K562 (cell line): ENCODE measurements at regions not wholly inside any gene's neighbourhood (a gene's known extent, or its start where the extent isn't known, plus 50 kb on each side); places are given as distances from the start of the nearest gene placed in this dataset.

ENCODE experiments used
- ASH1L ChIP-seq: fragments of 450-650 bp; IDR thresholded peaks from 2 replicates; pipeline ENCODE4 v1.6.1; 2018; ENCODE audit warnings: borderline replicate concordance, mild to moderate bottlenecking, low read depth; ENCODE audit not compliant: partially characterized antibody
- FOXM1 ChIP-seq, 2 experiments: fragments of 450-650 bp in 1 of 2; sonication (generic) in 1 of 2; formaldehyde crosslinking in 1 of 2; IDR thresholded peaks; 2 replicates each; pipeline versions ENCODE4 v1.6.1 to v1.9.0; 2017 to 2022; ENCODE audit warnings: low read depth in 2 of 2, mild to moderate bottlenecking in 2 of 2, missing genetic modification reagents in 1 of 2, moderate library complexity in 1 of 2
- HMGN3 ChIP-seq: IDR thresholded peaks from 2 replicates; pipeline ENCODE4 v1.6.1; 2011; ENCODE audit warnings: borderline replicate concordance, low read depth, mild to moderate bottlenecking, mixed read lengths, low read length; ENCODE audit not compliant: insufficient read length; ENCODE audit errors: extremely low read depth
- MAX ChIP-seq: sonication (generic); formaldehyde crosslinking; IDR thresholded peaks from 2 replicates; pipeline ENCODE4 v1.9.0; 2022; ENCODE audit warnings: mild to moderate bottlenecking, missing genetic modification reagents
- POLR2G ChIP-seq: fragments of 200-400 bp; formaldehyde crosslinking; IDR thresholded peaks from 2 replicates; pipeline ENCODE4 v1.6.1; 2017; ENCODE audit warnings: low read depth, mild to moderate bottlenecking, antibody characterized with exemption, low read length, moderate library complexity
- SAFB ChIP-seq: fragments of 200-400 bp; formaldehyde crosslinking; IDR thresholded peaks from 2 replicates; pipeline ENCODE4 v1.6.1; 2017; ENCODE audit warnings: low read depth, low read length, borderline replicate concordance
- SPI1 ChIP-seq: IDR thresholded peaks from 2 replicates; pipeline ENCODE4 v1.6.1; 2011; ENCODE audit warnings: low read depth, low read length, control low read depth, borderline replicate concordance
- UBTF ChIP-seq, 2 experiments: IDR thresholded peaks; 2 replicates each; pipeline ENCODE4 v1.6.1; 2012; ENCODE audit warnings: improper control_type of control experiment in 2 of 2, low read depth in 2 of 2, low read length in 2 of 2, borderline replicate concordance in 1 of 2
- ZNF592 ChIP-seq: fragments of 450-650 bp; IDR thresholded peaks from 2 replicates; pipeline ENCODE4 v1.6.1; 2017; ENCODE audit warnings: antibody characterized with exemption, mild to moderate bottlenecking
- ZNF785 ChIP-seq: fragments of 250-450 bp; sonication (Bioruptor Pico); IDR thresholded peaks from 2 replicates; pipeline ENCODE4 v1.4.0; 2020; ENCODE audit warnings: mild to moderate bottlenecking
- TF ChIP-seq, protein P1 (sequence below): fragments of 450-650 bp; IDR thresholded peaks from 2 replicates; pipeline ENCODE4 v1.6.1; 2016; ENCODE audit warnings: antibody characterized with exemption

- TF ChIP-seq, protein P1, sequence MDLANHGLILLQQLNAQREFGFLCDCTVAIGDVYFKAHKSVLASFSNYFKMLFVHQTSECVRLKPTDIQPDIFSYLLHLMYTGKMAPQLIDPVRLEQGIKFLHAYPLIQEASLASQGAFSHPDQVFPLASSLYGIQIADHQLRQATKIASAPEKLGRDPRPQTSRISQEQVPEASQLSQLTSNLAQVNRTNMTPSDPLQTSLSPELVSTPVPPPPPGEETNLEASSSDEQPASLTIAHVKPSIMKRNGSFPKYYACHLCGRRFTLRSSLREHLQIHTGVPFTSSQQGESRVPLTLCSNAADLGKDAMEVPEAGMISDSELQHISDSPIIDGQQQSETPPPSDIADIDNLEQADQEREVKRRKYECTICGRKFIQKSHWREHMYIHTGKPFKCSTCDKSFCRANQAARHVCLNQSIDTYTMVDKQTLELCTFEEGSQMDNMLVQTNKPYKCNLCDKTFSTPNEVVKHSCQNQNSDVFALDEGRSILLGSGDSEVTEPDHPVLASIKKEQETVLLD: 0 out of 2 replicates have a peak, but pooled peaks have one; percentile 49
- TF ChIP-seq SAFB (peak; percentile 40; the same call in 1 of the 2 replicates), ASH1L (no peak), FOXM1 (IDR thresholded peaks at IDR 0.05; ENCODE audit: low read depth) (no peak), FOXM1 (CRISPR knock-in tag; IDR thresholded peaks at IDR 0.05; ENCODE audit: low read depth) (0 out of 2 replicates have a peak, but pooled peaks have one; percentile 26), SPI1 (no peak), ZNF785 (no peak), UBTF (IDR thresholded peaks at IDR 0.05; ENCODE audit: borderline replicate concordance in 1 of 2, low read depth in 2 of 2, low read length in 2 of 2) (0 out of 4 replicates have a peak, but pooled peaks of 1 of the 2 experiments have one; percentile 34), HMGN3 (peak; percentile 42), ZNF592 (0 out of 2 replicates have a peak, but pooled peaks have one; percentile 27), MAX (no peak), POLR2G (0 out of 2 replicates have a peak, but pooled peaks have one; percentile 22)
Observed at GRCh38 chr9:129414377-129414992, 206.4 kb downstream of the C9orf50 start (continued).
